HEK293 (cell line): ENCODE measurements at regions not wholly inside any gene's neighbourhood (a gene's known extent, or its start where the extent isn't known, plus 50 kb on each side); places are given as distances from the start of the nearest gene placed in this dataset.

Experiments used
- CTCF ChIA-PET: fragments of 350-600 bp; formaldehyde crosslinking; extraction: SDS; loops from one replicate; lab custom pipeline; 2021; ENCODE audit warnings: antibody characterized with exemption; lab: Yijun Ruan, JAX
- POLR2A ChIA-PET: fragments of 300-600 bp; formaldehyde crosslinking; extraction: SDS; loops from one replicate; lab custom pipeline; 2020; ENCODE audit warnings: antibody characterized with exemption, inconsistent platforms; lab: Yijun Ruan, JAX
- H3K27ac ChIP-seq: fragments of 200-500 bp; sonication (Bioruptor generic); 2 replicates; pipeline ENCODE4 v1.5.1; 2014; ENCODE audit warnings: low read depth, low read length, control low read depth, inconsistent platforms; ENCODE audit errors: extremely low read depth
- H3K36me3 ChIP-seq, 2 experiments: fragments of 200-500 bp in 1 of 2; sonication (Bioruptor generic) in 1 of 2; 1 replicate in 1 of 2; 2 replicates in 1 of 2; pipeline ENCODE4 v1.5.1; 2014 to 2017; ENCODE audit warnings: inconsistent platforms in 2 of 2, low read length in 2 of 2; ENCODE audit not compliant: control insufficient read depth in 2 of 2, insufficient read depth in 1 of 2
- H3K4me1 ChIP-seq: fragments of 200-500 bp; sonication (Bioruptor generic); 2 replicates; pipeline ENCODE4 v1.5.1; 2014; ENCODE audit warnings: mild to moderate bottlenecking, low read length, inconsistent platforms; ENCODE audit not compliant: control insufficient read depth, insufficient read depth
- H3K4me3 ChIP-seq: 2 replicates; pipeline ENCODE4 v1.5.1; 2011; ENCODE audit warnings: low read depth, mild to moderate bottlenecking, control low read depth, low read length, moderate library complexity
- H3K9me3 ChIP-seq: fragments of 200-500 bp; sonication (Bioruptor generic); 2 replicates; pipeline ENCODE4 v1.5.1; 2014; ENCODE audit warnings: low read depth, low read length, inconsistent platforms; ENCODE audit not compliant: control insufficient read depth, insufficient read depth
- EGR2 ChIP-seq: fragments of 450-650 bp; formaldehyde crosslinking; IDR thresholded peaks from 2 replicates; pipeline ENCODE4 v1.5.1; 2016; ENCODE audit warnings: low read depth, missing biosample characterization, missing genetic modification characterization
- GFI1B ChIP-seq: fragments of 450-650 bp; formaldehyde crosslinking; IDR thresholded peaks from 2 replicates; pipeline ENCODE4 v1.5.1; 2016; ENCODE audit warnings: missing biosample characterization, missing genetic modification characterization
- GLIS1 ChIP-seq: fragments of 450-650 bp; formaldehyde crosslinking; IDR thresholded peaks from 2 replicates; pipeline ENCODE4 v1.5.1; 2016; ENCODE audit warnings: missing biosample characterization, missing genetic modification characterization
- GLIS2 ChIP-seq: fragments of 450-650 bp; formaldehyde crosslinking; IDR thresholded peaks from 2 replicates; pipeline ENCODE4 v1.5.1; 2016; ENCODE audit warnings: missing biosample characterization, missing genetic modification characterization
- KLF1 ChIP-seq: fragments of 450-650 bp; formaldehyde crosslinking; IDR thresholded peaks from 2 replicates; pipeline ENCODE4 v1.5.1; 2016; ENCODE audit warnings: missing biosample characterization, missing genetic modification characterization
- WT1 ChIP-seq: fragments of 450-650 bp; formaldehyde crosslinking; IDR thresholded peaks from 2 replicates; pipeline ENCODE4 v1.5.1; 2016; ENCODE audit warnings: missing biosample characterization, missing genetic modification characterization
- ZBTB17 ChIP-seq: fragments of 450-650 bp; formaldehyde crosslinking; IDR thresholded peaks from 2 replicates; pipeline ENCODE4 v1.5.1; 2016; ENCODE audit warnings: missing biosample characterization, missing genetic modification characterization
- ZBTB8A ChIP-seq: fragments of 450-650 bp; formaldehyde crosslinking; IDR thresholded peaks from 2 replicates; pipeline ENCODE4 v1.5.1; 2016; ENCODE audit warnings: missing biosample characterization, missing genetic modification characterization
- ZFHX2 ChIP-seq: fragments of 450-650 bp; formaldehyde crosslinking; conservative IDR thresholded peaks from 2 replicates; pipeline ENCODE4 v1.5.1; 2016; ENCODE audit warnings: missing biosample characterization, missing genetic modification characterization
- ZNF292 ChIP-seq: fragments of 450-650 bp; formaldehyde crosslinking; IDR thresholded peaks from 2 replicates; pipeline ENCODE4 v1.5.1; 2016; ENCODE audit warnings: low read depth, missing biosample characterization, missing genetic modification characterization, borderline replicate concordance
- ZNF335 ChIP-seq: fragments of 450-650 bp; formaldehyde crosslinking; conservative IDR thresholded peaks from 2 replicates; pipeline ENCODE4 v1.5.1; 2016; ENCODE audit warnings: missing biosample characterization, missing genetic modification characterization
- ZNF366 ChIP-seq: fragments of 450-650 bp; formaldehyde crosslinking; conservative IDR thresholded peaks from 2 replicates; pipeline ENCODE4 v1.5.1; 2016; ENCODE audit warnings: missing biosample characterization, missing genetic modification characterization
- ZNF404 ChIP-seq: fragments of 450-650 bp; formaldehyde crosslinking; IDR thresholded peaks from 2 replicates; pipeline ENCODE4 v1.5.1; 2017; ENCODE audit warnings: missing biosample characterization, missing genetic modification characterization
- ZNF558 ChIP-seq: fragments of 450-650 bp; formaldehyde crosslinking; IDR thresholded peaks from 2 replicates; pipeline ENCODE4 v1.5.1; 2016; ENCODE audit warnings: missing biosample characterization, missing genetic modification characterization
- ZNF600 ChIP-seq: fragments of 450-650 bp; formaldehyde crosslinking; IDR thresholded peaks from 2 replicates; pipeline ENCODE4 v1.5.1; 2016; ENCODE audit warnings: missing biosample characterization, missing genetic modification characterization
- ZNF629 ChIP-seq: fragments of 450-650 bp; formaldehyde crosslinking; IDR thresholded peaks from 2 replicates; pipeline ENCODE4 v1.5.1; 2017; ENCODE audit warnings: missing biosample characterization, missing genetic modification characterization
- ZSCAN23 ChIP-seq: fragments of 450-650 bp; formaldehyde crosslinking; IDR thresholded peaks from 2 replicates; pipeline ENCODE4 v1.5.1; 2016; ENCODE audit warnings: missing biosample characterization, missing genetic modification characterization
- TF ChIP-seq, protein P1 (sequence below): fragments of 450-650 bp; formaldehyde crosslinking; conservative IDR thresholded peaks from 2 replicates; pipeline ENCODE4 v1.5.1; 2016; ENCODE audit warnings: low read depth, missing biosample characterization, missing genetic modification characterization
- TF ChIP-seq, protein P2 (sequence below): fragments of 450-650 bp; formaldehyde crosslinking; IDR thresholded peaks from 2 replicates; pipeline ENCODE4 v1.5.1; 2016; ENCODE audit warnings: missing biosample characterization, missing genetic modification characterization
- TF ChIP-seq, protein P3 (sequence below): fragments of 450-650 bp; formaldehyde crosslinking; IDR thresholded peaks from 2 replicates; pipeline ENCODE4 v1.5.1; 2017; ENCODE audit warnings: missing biosample characterization, missing genetic modification characterization
- TF ChIP-seq, protein P4 (sequence below): fragments of 450-650 bp; formaldehyde crosslinking; IDR thresholded peaks from 2 replicates; pipeline ENCODE4 v1.5.1; 2016; ENCODE audit warnings: missing biosample characterization, missing genetic modification characterization
- TF ChIP-seq, protein P5 (sequence below): fragments of 450-650 bp; formaldehyde crosslinking; IDR thresholded peaks from 2 replicates; pipeline ENCODE4 v1.5.1; 2016; ENCODE audit warnings: missing biosample characterization, missing genetic modification characterization
- TF ChIP-seq, protein P6 (sequence below): fragments of 450-650 bp; formaldehyde crosslinking; IDR thresholded peaks from 2 replicates; pipeline ENCODE4 v1.5.1; 2017; ENCODE audit warnings: missing biosample characterization, missing genetic modification characterization
- TF ChIP-seq, protein P7 (sequence below): fragments of 450-650 bp; formaldehyde crosslinking; IDR thresholded peaks from 2 replicates; pipeline ENCODE4 v1.5.1; 2016; ENCODE audit warnings: missing biosample characterization, missing genetic modification characterization

DNA sequence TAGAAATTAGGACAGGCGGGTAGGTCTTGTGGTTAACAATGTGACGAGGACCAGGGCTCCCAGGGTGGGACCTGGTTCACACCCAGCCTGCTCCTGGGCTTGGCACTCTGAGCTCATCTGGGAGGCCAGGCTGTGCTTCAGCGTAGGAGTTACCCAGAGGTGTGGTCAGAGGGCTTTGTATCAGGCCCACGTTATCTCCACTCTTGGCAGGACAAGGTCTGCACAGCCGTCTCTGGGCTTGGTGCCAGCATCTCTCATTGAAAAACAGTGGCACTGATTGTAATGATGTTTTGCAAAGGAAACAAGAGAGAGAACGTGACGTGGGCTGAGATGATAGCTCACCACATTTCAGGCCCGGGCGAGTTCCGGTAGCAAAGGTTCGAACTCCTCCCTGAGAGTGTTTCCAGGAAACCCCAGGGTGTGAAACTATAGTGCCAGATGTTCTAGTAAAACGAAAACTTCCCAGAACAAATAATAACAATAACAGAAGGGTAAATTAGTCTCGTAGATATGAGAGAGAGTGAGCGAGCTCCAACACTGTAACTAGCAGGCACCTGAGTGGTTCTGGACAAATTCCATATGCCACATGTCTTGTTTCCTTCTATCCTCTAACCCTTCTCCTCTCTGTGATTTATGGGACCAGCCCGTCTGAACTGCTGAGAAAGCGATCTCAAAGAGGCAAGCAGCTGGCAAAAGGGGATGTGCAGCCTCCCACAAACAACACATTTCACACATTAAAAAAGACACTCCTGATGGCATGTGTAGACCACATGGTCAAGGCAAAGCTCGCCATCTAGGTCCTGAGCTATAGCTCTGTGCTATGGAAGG lies 227.3 kb downstream of the KTN1 start:
- Histone ChIP-seq H3K9me3 (no peaks in the 10 kb centered on the region), H3K4me1 (peaks cover 5% of the 10 kb centered on the region), H3K4me3 (no peak overlapping the region), H3K27ac (peak overlapping the region; percentile 40; the same call in 1 of the 2 replicates), H3K36me3 (no peaks in the 10 kb centered on the region)
- ChIA-PET POLR2A (interaction anchor here (0.6 kb wide), 1 partner anchor 757 kb away, joined by 7 read pairs; no protein-coding TSS in a partner anchor), CTCF (interaction anchor here (0.6 to 0.7 kb wide), 2 partner anchors 387 to 667 kb away, joined by 3 to 4 read pairs; no protein-coding TSS in a partner anchor)
- TF ChIP-seq, protein P1, sequence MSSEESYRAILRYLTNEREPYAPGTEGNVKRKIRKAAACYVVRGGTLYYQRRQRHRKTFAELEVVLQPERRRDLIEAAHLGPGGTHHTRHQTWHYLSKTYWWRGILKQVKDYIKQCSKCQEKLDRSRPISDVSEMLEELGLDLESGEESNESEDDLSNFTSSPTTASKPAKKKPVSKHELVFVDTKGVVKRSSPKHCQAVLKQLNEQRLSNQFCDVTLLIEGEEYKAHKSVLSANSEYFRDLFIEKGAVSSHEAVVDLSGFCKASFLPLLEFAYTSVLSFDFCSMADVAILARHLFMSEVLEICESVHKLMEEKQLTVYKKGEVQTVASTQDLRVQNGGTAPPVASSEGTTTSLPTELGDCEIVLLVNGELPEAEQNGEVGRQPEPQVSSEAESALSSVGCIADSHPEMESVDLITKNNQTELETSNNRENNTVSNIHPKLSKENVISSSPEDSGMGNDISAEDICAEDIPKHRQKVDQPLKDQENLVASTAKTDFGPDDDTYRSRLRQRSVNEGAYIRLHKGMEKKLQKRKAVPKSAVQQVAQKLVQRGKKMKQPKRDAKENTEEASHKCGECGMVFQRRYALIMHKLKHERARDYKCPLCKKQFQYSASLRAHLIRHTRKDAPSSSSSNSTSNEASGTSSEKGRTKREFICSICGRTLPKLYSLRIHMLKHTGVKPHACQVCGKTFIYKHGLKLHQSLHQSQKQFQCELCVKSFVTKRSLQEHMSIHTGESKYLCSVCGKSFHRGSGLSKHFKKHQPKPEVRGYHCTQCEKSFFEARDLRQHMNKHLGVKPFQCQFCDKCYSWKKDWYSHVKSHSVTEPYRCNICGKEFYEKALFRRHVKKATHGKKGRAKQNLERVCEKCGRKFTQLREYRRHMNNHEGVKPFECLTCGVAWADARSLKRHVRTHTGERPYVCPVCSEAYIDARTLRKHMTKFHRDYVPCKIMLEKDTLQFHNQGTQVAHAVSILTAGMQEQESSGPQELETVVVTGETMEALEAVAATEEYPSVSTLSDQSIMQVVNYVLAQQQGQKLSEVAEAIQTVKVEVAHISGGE (tag by site-specific recombination) = peak; percentile 67
- TF ChIP-seq GLIS1 (tag by site-specific recombination) = peak; percentile 47; the same call in 1 of the 2 replicates
- no peak for TF ChIP-seq ZNF404 (tag by site-specific recombination)
- TF ChIP-seq KLF1 (tag by site-specific recombination) = peak; percentile 96
- TF ChIP-seq, protein P2, sequence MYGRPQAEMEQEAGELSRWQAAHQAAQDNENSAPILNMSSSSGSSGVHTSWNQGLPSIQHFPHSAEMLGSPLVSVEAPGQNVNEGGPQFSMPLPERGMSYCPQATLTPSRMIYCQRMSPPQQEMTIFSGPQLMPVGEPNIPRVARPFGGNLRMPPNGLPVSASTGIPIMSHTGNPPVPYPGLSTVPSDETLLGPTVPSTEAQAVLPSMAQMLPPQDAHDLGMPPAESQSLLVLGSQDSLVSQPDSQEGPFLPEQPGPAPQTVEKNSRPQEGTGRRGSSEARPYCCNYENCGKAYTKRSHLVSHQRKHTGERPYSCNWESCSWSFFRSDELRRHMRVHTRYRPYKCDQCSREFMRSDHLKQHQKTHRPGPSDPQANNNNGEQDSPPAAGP (tag by site-specific recombination) = peak; percentile 82; the same call in 1 of the 2 replicates
- TF ChIP-seq ZNF366 (tag by site-specific recombination) = peak; percentile 79
- no peak for TF ChIP-seq ZNF292 (tag by site-specific recombination)
- peak; percentile 74 for TF ChIP-seq EGR2 (tag by site-specific recombination)
- peak; percentile 85 for TF ChIP-seq ZFHX2 (tag by site-specific recombination)
- peak; percentile 48; the same call in 1 of the 2 replicates for TF ChIP-seq ZSCAN23
- TF ChIP-seq, protein P3, sequence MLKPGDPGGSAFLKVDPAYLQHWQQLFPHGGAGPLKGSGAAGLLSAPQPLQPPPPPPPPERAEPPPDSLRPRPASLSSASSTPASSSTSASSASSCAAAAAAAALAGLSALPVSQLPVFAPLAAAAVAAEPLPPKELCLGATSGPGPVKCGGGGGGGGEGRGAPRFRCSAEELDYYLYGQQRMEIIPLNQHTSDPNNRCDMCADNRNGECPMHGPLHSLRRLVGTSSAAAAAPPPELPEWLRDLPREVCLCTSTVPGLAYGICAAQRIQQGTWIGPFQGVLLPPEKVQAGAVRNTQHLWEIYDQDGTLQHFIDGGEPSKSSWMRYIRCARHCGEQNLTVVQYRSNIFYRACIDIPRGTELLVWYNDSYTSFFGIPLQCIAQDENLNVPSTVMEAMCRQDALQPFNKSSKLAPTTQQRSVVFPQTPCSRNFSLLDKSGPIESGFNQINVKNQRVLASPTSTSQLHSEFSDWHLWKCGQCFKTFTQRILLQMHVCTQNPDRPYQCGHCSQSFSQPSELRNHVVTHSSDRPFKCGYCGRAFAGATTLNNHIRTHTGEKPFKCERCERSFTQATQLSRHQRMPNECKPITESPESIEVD (tag by site-specific recombination) = peak; percentile 25; the same call in 1 of the 2 replicates
- TF ChIP-seq, protein P4, sequence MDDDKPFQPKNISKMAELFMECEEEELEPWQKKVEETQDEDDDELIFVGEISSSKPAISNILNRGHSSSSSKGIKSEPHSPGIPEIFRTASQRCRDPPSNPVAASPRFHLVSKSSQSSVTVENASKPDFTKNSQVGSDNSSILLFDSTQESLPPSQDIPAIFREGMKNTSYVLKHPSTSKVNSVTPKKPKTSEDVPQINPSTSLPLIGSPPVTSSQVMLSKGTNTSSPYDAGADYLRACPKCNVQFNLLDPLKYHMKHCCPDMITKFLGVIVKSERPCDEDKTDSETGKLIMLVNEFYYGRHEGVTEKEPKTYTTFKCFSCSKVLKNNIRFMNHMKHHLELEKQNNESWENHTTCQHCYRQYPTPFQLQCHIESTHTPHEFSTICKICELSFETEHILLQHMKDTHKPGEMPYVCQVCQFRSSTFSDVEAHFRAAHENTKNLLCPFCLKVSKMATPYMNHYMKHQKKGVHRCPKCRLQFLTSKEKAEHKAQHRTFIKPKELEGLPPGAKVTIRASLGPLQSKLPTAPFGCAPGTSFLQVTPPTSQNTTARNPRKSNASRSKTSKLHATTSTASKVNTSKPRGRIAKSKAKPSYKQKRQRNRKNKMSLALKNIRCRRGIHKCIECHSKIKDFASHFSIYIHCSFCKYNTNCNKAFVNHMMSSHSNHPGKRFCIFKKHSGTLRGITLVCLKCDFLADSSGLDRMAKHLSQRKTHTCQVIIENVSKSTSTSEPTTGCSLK (tag by site-specific recombination) = no peak
- peak; percentile 40; the same call in 1 of the 2 replicates for TF ChIP-seq GLIS2 (tag by site-specific recombination)
- 0 out of 2 replicates have a peak, but pooled peaks have one; percentile 28 for TF ChIP-seq ZBTB8A (tag by site-specific recombination)
- TF ChIP-seq ZNF629 (tag by site-specific recombination) = peak; percentile 91
- TF ChIP-seq ZBTB17 (tag by site-specific recombination) = peak; percentile 75
- TF ChIP-seq, protein P5, sequence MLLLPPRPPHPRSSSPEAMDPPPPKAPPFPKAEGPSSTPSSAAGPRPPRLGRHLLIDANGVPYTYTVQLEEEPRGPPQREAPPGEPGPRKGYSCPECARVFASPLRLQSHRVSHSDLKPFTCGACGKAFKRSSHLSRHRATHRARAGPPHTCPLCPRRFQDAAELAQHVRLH = peak; percentile 45; the same call in 1 of the 2 replicates
- peak; percentile 71 for TF ChIP-seq ZNF600 (tag by site-specific recombination)
- TF ChIP-seq ZNF558 (tag by site-specific recombination) = 0 out of 2 replicates have a peak, but pooled peaks have one; percentile 32
- TF ChIP-seq, protein P6, sequence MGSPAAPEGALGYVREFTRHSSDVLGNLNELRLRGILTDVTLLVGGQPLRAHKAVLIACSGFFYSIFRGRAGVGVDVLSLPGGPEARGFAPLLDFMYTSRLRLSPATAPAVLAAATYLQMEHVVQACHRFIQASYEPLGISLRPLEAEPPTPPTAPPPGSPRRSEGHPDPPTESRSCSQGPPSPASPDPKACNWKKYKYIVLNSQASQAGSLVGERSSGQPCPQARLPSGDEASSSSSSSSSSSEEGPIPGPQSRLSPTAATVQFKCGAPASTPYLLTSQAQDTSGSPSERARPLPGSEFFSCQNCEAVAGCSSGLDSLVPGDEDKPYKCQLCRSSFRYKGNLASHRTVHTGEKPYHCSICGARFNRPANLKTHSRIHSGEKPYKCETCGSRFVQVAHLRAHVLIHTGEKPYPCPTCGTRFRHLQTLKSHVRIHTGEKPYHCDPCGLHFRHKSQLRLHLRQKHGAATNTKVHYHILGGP (tag by site-specific recombination) = peak; percentile 88
- TF ChIP-seq ZNF335 = peak; percentile 70
- TF ChIP-seq GFI1B = peak; percentile 84
- TF ChIP-seq, protein P7, sequence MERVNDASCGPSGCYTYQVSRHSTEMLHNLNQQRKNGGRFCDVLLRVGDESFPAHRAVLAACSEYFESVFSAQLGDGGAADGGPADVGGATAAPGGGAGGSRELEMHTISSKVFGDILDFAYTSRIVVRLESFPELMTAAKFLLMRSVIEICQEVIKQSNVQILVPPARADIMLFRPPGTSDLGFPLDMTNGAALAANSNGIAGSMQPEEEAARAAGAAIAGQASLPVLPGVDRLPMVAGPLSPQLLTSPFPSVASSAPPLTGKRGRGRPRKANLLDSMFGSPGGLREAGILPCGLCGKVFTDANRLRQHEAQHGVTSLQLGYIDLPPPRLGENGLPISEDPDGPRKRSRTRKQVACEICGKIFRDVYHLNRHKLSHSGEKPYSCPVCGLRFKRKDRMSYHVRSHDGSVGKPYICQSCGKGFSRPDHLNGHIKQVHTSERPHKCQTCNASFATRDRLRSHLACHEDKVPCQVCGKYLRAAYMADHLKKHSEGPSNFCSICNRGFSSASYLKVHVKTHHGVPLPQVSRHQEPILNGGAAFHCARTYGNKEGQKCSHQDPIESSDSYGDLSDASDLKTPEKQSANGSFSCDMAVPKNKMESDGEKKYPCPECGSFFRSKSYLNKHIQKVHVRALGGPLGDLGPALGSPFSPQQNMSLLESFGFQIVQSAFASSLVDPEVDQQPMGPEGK = peak; percentile 45; the same call in 1 of the 2 replicates
- TF ChIP-seq WT1 (tag by site-specific recombination) = peak; percentile 50; the same call in 1 of the 2 replicates
